Stimulated activated CD8-positive, alpha-beta memory T cell treated with anti-CD3 and anti-CD28 coated beads, Interleukin-2, amount 100 ng/mL, for 1 hour (primary cell): ENCODE measurements at regions not wholly inside any gene's neighbourhood (a gene's known extent, or its start where the extent isn't known, plus 50 kb on each side); places are given as distances from the start of the nearest gene placed in this dataset.

Source experiments
- DNase-seq, 2 donors: peaks; one replicate each; pipeline ENCODE4 v3.0.0-alpha.2; 2020; ENCODE audit warnings: low read depth in 2 of 2

GRCh38 chr15:31473385-31474058 lies 146.9 kb downstream of the KLF13 start:
- no peak for DNase-seq

DNA sequence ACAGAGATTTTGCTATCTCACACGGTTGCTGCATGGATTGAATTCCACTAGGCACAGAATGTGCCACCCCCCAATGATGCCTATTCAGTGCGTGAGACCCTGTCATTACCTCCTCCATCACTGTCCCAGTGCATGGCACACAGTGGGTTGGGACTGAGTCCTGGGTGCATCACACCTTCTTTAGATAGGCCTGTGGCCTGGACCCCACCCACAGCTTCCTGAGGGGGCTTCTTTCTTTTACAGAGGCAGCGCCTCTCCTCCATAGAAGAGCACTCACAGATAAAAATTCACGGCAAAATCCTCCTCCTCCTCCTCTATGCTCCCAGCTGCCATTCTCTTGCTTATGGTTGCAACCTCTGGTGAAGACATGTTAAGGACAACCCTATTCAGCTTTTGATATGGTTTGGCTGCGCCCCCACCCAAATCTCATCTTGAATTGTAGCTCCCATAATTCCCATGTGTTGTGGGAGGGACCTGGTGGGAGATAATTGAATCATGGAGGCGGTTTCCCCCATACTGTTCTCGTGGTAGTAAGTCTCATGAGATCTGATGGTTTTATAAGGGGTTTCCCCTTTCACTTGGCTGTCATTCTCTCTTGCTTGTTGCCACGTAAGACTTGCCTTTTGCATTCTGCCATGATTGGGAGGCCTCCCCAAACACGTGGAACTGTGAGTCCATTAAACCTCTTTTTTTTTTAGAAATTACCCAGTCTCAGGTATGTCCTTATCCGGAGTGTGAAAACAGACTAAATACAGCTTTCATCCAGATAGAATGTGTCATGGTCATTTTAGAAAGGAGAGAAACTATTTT lies 147.6 kb downstream of the KLF13 start:
- no peak for DNase-seq

- no peak for DNase-seq
These were observed 149.7 kb downstream of the KLF13 start for GRCh38 chr15:31476236-31476810.

DNA sequence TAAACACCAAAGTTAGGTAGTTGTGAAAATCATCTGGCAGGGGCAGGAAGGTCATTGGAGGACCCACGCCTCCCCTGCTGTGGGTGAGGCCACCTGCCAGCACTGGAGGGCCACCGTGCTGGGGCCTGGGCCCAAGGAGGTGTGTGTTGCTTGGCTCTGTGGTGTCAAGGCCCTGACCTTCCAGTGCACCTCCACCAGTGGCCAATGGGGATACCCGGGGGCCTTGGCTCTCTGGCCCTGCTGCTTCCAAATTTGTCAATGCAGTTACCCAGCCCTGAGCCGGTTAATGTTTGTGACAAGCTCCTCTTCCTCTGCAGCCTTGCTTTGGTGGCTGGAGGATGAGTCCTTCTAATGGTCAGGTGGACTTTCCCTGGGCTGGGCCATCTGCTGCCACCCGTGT lies 150.2 kb downstream of the KLF13 start:
- DNase-seq, result no peak

DNA sequence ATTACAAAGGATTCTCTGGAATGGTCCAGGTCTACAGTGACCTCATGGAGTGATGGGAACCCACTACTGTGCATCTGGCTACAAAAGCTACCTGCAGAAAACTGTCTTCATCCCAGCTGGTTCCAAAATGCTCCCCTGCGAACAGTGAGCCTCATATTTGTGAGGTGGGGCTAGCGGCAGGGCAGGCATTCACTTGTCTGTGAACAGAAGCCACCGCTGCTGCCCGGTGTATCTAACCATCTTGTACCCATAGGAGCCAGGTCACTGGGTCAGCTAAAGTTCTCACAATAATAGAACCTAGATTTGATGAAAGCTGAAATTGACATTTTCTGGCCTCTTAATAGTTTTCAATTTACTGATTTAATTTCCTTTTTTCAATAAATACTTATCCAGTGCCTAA lies 150.7 kb downstream of the KLF13 start:
- no peak for DNase-seq

DNA sequence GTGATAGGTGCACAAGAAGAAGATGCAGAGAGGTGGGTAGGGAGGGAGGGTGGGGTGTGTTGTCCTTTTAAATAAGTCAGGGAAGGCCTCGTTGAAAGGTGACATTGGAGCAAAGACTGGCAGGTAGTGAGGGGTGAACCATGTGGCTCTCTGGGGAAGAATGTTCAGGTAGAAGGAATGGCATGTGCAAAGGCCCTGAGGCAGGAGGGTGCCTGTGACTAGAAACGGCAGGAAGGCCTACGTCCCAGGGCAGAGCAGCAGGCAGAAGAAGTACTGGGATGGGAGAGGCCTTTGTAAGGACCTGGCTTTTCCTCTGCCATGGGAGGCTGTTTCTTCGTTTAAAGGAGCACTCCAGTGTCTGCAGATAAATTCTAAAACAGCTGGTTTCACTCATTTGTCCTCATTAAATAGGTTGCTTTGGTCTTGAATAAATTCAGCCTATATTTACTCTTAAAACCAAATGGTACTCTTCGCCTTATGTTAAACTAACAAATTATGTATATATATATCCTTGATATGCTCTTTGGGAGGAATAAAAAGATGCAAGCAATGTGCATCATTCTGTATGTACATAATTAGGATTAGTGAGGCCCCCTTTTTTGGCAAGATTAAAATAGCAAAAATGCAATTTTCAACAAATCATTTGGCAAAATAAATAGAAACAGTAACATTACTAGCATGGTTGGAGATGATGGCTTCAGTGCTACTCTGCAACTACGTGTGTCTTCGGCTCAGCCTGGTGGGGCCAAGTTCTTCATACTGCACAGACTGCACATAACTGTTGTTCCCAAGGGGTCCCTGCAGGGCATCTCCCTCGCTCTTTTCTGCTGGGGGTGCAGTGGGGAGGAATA lies 151.4 kb downstream of the KLF13 start:
- DNase-seq, result no peak

- DNase-seq, result no peak
These were observed 152.1 kb downstream of the KLF13 start for GRCh38 chr15:31478702-31479221.

DNA sequence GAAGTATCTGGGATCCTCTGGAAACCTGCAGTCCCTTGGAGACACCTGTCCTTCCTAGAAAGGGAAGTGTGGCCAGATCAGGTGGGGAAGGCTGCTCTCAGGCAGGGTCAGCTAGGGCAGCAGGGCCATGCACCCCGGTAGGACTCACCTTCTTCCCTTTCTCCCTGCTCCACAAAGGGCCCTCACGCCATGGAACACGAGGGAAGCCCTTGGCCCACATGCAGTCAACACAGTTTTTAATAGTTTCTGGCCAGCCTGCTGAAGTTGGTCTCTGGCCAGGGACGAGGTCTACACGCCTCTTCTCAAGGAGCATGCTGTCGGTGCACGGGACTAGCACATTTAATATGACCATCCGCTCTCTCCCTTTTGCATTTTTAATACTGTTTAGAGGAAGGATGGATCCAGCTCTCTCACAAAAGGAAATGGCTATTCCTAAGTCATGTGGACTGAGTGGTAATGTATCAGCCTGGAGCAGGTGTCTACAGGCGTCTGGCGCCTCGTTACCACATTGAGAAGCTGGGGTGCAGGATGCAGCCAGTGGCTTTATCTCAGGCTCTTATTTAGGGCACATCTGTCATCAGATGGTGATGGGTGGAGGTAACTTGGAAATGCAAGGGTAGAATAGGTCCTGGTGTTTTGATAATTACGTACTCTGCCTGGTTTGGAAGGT lies 153.9 kb downstream of the KLF13 start:
- DNase-seq, result no peak

- no peak for DNase-seq
These were observed 154.5 kb downstream of the KLF13 start for GRCh38 chr15:31481142-31481541.

DNA sequence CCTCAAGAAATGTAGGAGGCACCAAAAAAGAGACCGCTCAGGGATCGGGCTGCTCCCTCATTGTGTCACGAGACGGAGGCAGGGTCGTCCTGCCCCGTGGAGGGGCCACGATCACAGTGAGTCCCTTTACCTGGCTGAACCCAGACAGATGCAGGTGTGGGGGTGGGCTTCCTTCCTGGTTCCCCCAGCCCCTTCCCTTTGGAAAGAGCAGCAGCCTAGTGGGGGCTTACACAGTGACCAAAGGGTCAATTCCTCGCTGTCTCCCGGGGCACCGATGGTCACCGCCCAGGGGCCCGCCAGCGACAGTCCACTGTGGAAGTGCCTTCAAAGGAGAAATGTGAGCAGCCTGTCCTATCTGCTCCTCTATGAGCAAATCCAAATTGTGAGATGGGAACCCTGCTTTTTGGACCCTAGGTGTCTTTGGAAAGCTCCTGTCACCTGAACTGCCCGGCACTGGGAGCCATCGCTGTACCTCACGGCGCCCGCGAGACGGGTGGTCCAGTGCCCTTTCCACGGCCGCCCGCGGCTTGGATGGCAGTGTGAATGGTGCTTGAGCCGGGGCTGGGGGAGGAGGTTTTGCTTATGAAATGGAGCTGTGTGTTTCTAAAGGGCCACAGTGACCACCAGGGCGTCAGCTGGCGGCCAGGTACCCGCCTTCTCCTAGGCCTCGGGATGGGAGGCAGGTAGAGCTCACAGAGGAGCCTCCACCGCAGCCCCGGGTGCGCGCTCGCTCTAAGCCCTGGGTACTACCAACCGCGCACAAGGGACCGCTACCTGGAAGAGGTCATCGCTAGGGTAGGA lies 155.7 kb downstream of the KLF13 start:
- DNase-seq, result no peak

DNA sequence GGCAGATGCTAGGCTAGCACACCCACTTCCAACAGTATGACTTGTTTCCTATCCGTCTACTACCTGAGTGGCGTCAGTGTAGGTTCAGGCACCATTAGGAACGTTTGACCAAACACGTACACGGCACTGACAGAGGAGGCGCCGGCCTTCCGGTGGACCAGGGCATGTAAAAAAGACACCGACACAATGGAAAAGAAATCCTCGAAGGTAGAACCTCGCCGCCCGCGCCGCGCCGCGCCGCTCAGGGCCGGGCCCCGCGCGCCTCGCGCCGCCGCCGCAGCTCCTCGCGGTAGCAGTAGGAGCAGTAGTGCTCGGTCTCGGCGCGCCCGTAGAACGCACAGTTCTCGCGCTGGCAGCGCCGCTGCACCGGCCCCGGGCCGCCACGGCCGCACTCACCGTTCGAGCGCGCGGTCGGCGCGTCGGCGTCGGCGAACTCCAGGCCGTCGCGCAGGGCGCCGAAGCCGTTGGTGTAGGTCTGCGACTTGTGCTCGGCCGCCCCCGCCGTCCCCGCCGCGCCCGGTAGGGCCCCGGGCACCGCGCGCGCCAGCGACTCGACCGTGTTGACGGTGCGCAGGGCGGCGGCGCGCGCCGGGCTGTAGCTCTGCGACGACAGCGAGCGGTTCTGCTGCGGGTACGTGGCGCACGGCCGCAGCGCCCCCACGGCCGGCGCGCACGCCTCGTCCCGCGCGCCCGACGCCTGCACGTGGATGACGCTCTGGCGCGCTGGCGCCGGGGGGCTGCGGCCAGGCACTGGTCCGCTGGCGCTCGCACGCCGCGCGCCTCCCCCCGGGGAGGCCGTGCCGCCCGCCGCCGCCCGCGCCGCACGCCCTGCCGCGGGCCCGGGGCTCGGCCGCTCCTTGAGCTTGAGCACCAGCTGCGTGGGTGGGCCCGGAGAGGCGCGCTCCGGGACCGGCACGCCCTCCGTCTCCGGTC lies 156.7 kb downstream of the KLF13 start:
- no peak for DNase-seq

GRCh38 chr15:31483986-31484951 lies 157.6 kb downstream of the KLF13 start:
- DNase-seq, result no peak

DNA sequence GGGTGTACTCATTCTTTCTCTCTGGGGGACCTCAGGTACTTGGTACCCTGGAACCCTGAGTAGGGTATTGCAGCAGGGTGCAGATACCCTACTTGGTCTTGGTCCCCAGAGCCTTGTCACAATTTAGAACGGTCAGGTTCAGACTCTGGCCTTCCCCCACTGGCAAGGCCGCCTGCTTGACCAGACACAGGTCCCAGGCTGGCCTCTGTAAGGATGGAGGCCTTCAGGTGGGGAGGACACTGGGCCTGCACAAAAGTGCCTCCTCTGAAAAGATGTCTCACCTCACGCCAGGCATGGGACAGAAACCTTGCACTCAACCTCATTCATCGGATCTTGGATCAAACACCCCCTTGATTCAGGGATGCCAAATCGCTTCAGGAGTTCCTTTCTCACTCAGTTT lies 158.4 kb downstream of the KLF13 start:
- DNase-seq, result no peak

DNA sequence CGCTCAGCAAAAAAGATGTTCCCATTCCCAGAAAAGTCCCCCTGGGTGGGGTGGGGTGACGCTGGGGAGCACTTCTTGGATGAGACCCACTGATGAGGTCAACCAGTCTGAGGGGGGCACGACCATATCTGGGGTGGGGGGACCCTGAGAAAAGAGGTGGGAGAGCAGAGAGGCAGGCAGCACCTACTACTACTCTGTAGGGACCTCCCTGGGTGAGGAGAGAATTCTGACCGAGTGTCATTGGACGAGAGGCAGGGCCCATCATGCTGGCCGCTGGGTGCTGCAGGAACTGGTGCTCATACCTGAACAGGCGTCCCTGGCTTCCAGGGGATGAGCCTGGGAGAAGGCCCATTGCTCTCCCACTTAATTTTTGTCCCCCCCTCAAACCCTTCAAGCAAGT lies 158.8 kb downstream of the KLF13 start:
- DNase-seq, result no peak

GRCh38 chr15:31485911-31486461 lies 159.4 kb downstream of the KLF13 start:
- DNase-seq, result no peak

DNA sequence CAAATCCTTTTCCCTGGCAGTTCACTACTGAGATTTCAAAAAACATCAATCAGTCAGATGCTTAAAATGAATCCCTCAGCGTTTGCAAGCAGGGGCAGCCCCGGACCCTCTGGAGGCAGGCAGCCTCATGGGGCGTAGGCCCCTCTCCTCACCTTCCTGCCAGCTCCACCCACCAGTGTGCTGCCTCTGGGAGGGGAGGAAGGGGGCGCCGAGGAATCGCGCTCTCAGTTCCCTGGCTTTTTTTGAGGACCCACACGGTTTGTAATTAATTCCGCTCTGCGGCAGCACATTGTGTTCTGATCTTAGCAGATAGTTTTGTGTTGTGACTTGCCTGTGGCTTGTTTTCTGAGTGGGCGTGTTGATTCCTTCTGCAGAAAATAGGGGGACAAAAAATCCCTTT lies 159.9 kb downstream of the KLF13 start:
- no peak for DNase-seq

DNA sequence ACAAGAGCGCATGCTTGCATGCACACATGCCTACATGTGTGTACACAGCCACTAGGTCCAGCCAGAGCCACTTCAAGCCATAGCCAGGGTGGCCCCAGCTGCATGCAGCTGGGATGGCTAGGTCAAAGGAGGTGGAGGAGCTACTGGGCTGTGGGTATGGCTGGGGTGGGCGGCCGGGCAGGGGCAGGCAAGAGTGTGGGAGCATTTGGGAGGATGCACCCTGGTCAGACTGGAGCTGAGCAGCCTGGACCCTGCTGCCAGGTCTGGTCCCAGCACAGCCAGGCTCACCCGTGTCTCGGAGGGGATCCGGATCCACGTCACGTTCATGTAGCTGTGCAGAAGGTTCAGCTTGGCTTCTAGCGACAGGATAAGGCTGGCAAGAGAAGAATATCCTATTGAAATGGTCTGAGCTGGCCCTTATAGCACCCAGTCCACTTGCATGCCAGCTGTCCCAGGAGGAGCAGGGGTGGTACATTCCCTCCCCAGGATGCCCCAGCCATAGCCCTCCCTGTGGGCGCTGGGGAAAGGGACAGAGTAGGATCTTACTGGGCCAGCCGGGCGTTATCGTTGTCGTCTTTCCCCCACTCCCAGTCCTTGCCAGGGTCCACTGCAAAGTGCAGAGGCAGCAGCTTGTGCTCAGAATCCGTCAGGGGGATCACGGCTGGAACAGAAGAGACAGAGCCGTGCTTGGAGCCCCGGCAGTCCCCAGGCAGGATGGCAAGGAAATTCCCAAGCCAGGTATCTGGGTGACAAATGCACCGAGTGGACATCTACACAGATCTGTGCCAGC lies 160.5 kb downstream of the KLF13 start:
- DNase-seq, result no peak
